ENCODE measurements at regions not wholly inside any gene's neighbourhood (a gene's known extent, or its start where the extent isn't known, plus 50 kb on each side); places are given as distances from the start of the nearest gene placed in this dataset.

DNA sequence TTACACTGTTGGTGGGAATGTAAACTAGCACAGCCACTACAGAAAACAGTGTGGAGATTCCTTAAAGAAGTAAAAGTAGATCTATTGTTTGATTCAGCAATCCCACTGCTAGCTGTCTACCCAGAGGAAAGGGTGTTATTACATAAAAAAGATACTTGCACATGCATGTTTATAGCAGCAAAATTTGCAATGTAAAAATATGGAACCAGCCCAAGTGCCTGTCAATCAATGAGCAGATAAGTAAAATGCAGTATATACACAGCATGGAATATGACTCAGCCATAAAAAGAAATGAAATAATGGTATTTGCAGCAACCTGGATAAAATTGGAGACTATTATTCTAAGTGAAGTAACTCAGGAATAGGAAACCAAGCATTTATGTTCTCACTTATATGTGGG lies 161.7 kb downstream of the DDX3Y start:
- no peak overlapping the region for H4K5ac ChIP-seq (ENCODE audit: insufficient read length, low read depth, low read length)
- peaks cover 2 to 6% of the 10 kb centered on the region in 2 experiments; a peak in 3 of 4 replicates for H3K9me3 ChIP-seq (ENCODE audit: insufficient read depth in 2 of 2, low read depth in 1 of 2, low read length in 1 of 2)
- no peaks in the 10 kb centered on the region for H4K20me1 ChIP-seq (replicated peaks in 1 of 2; ENCODE audit: control insufficient read depth in 1 of 2, insufficient read depth in 2 of 2, low read length in 2 of 2)
- H3K23ac ChIP-seq (ENCODE audit: insufficient read length), result no peak overlapping the region
- no peak overlapping the region for H3K4ac ChIP-seq (replicated peaks; ENCODE audit: insufficient read length, low read depth, low read length)
- H2AK5ac ChIP-seq (ENCODE audit: low read depth, low read length), result no peak overlapping the region
- no peak overlapping the region for H2AFZ ChIP-seq (ENCODE audit: low read length)
- no peaks in the 10 kb centered on the region for H3K4me1 ChIP-seq (replicated peaks in 1 of 4; ENCODE audit: control insufficient read depth in 3 of 4, insufficient read depth in 4 of 4, low read length in 3 of 4)
- no peaks in the 10 kb centered on the region for H3K27me3 ChIP-seq (replicated peaks in 1 of 4; ENCODE audit: control insufficient read depth in 3 of 4, extremely low read depth in 1 of 4, insufficient read depth in 3 of 4, low read length in 3 of 4)
- H3K79me2 ChIP-seq (ENCODE audit: control insufficient read depth in 1 of 2, insufficient read depth in 2 of 2, low read length in 2 of 2), result no peaks in the 10 kb centered on the region
- POLR2A ChIA-PET (ENCODE audit: partially characterized antibody), result no interaction called here
- no peak overlapping the region for H2BK5ac ChIP-seq (ENCODE audit: low read depth, low read length)
- H2BK12ac ChIP-seq (ENCODE audit: low read depth, low read length), result no peak overlapping the region
- H2BK20ac ChIP-seq (ENCODE audit: low read length), result no peak overlapping the region
- H3K56ac ChIP-seq (replicated peaks; ENCODE audit: insufficient read length, low read depth, low read length), result no peak overlapping the region
- H3K9ac ChIP-seq (replicated peaks in 1 of 4; ENCODE audit: extremely low read depth in 1 of 4, low read depth in 3 of 4, low read length in 3 of 4), result no peak overlapping the region
- H3K36me3 ChIP-seq (ENCODE audit: control insufficient read depth in 2 of 4, insufficient read depth in 4 of 4, low read length in 3 of 4), result no peaks in the 10 kb centered on the region; a peak in 2 of 8 replicates
- CTCF ChIA-PET (ENCODE audit: partially characterized antibody), result no interaction called here
- no peak overlapping the region for H3K18ac ChIP-seq (ENCODE audit: extremely low read depth, low read length)
- H3K4me3 ChIP-seq (ENCODE audit: extremely low read depth in 1 of 4, insufficient read depth in 2 of 4, low read depth in 3 of 4, low read length in 4 of 4), result no peak overlapping the region
- H2BK15ac ChIP-seq (ENCODE audit: low read length), result no peak overlapping the region
- H4K8ac ChIP-seq (ENCODE audit: extremely low read depth, insufficient read depth, low read length), result no peak overlapping the region
- H3K4me2 ChIP-seq (ENCODE audit: insufficient read depth in 1 of 2, low read depth in 2 of 2, low read length in 2 of 2), result no peak overlapping the region
- H3K79me1 ChIP-seq (ENCODE audit: low read depth, low read length), result no peaks in the 10 kb centered on the region
- H4K91ac ChIP-seq (replicated peaks; ENCODE audit: insufficient read length, low read length), result no peak overlapping the region
- DNase-seq (ENCODE audit: low read depth in 1 of 2, low spot score in 2 of 2) (no peak), FAIRE-seq (no peak)
- H2BK120ac ChIP-seq (replicated peaks; ENCODE audit: low read depth, low read length), result no peak overlapping the region
- H3K27ac ChIP-seq (ENCODE audit: low read depth, low read length), result no peak overlapping the region
- H3K14ac ChIP-seq (ENCODE audit: insufficient read length), result no peak overlapping the region
- no peaks in the 10 kb centered on the region for H3K23me2 ChIP-seq (ENCODE audit: low read depth, low read length)
- no peak for TF ChIP-seq CBX8 (IDR thresholded peaks at IDR 0.05; ENCODE audit: borderline replicate concordance, low read depth, low read length)
- no peak for TF ChIP-seq TAF7 (optimal IDR thresholded peaks at IDR 0.05; ENCODE audit: borderline replicate concordance, low read depth, low read length)
- TF ChIP-seq, protein P1, sequence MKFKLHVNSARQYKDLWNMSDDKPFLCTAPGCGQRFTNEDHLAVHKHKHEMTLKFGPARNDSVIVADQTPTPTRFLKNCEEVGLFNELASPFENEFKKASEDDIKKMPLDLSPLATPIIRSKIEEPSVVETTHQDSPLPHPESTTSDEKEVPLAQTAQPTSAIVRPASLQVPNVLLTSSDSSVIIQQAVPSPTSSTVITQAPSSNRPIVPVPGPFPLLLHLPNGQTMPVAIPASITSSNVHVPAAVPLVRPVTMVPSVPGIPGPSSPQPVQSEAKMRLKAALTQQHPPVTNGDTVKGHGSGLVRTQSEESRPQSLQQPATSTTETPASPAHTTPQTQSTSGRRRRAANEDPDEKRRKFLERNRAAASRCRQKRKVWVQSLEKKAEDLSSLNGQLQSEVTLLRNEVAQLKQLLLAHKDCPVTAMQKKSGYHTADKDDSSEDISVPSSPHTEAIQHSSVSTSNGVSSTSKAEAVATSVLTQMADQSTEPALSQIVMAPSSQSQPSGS (IDR thresholded peaks at IDR 0.05; ENCODE audit: low read length), result no peak
- no peak for TF ChIP-seq SRF (IDR thresholded peaks at IDR 0.05; ENCODE audit: low read depth, low read length)
- TF ChIP-seq EP300 (IDR thresholded peaks at IDR 0.05; ENCODE audit: borderline replicate concordance in 1 of 2, low read depth in 2 of 2, low read length in 2 of 2), result no peak
- TF ChIP-seq NANOG (IDR thresholded peaks at IDR 0.05; ENCODE audit: insufficient read depth, low read depth, low read length, poor library complexity, severe bottlenecking), result no peak
- TF ChIP-seq, protein P2, sequence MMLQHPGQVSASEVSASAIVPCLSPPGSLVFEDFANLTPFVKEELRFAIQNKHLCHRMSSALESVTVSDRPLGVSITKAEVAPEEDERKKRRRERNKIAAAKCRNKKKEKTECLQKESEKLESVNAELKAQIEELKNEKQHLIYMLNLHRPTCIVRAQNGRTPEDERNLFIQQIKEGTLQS (IDR thresholded peaks at IDR 0.05; ENCODE audit: insufficient read depth, low read depth, low read length), result no peak
- no peak for TF ChIP-seq USF2 (IDR thresholded peaks at IDR 0.05; ENCODE audit: low read length)
- TF ChIP-seq SP1 (IDR thresholded peaks at IDR 0.05; ENCODE audit: low read depth, low read length), result no peak
- TF ChIP-seq BCL11A (IDR thresholded peaks at IDR 0.05; ENCODE audit: low read depth in 2 of 2, low read length in 2 of 2), result no peak
- TF ChIP-seq EZH2 (IDR thresholded peaks at IDR 0.05; ENCODE audit: low read depth, low read length, severe bottlenecking), result no peak
- TF ChIP-seq KDM1A (IDR thresholded peaks at IDR 0.05; ENCODE audit: borderline replicate concordance, low read length), result no peak
